GM12878 (cell line): ENCODE measurements at regions not wholly inside any gene's neighbourhood (a gene's known extent, or its start where the extent isn't known, plus 50 kb on each side); places are given as distances from the start of the nearest gene placed in this dataset.

ENCODE experiments used
- ATAC-seq: fragments of 200-7000 bp; cut with Tn5 transposase; 3 replicates; pipeline ENCODE4 v1.9.1; 2020; ENCODE audit warnings: mild to moderate bottlenecking, moderate library complexity
- BruUV-seq: library from RNA; stranded (reverse); fragments of 400-500 nt; replicated peaks from 2 replicates; lab custom pipeline; 2021; lab: Mats Ljungman, UMichigan
- CTCF ChIA-PET: fragments of 300-600 bp; sonication (Branson Sonifier 250); formaldehyde crosslinking; extraction: SDS; loops from one replicate; lab custom pipeline; 2021; ENCODE audit warnings: inconsistent platforms; lab: Yijun Ruan, JAX
- POLR2A ChIA-PET: fragments of 350-600 bp; formaldehyde crosslinking; extraction: SDS; loops from one replicate; lab custom pipeline; 2021; ENCODE audit warnings: inconsistent platforms; lab: Charles Lee
- RAD21 ChIA-PET: fragments of 300-600 bp; sonication (Branson Sonifier 250); formaldehyde crosslinking; loops from one replicate; lab custom pipeline; 2023; ENCODE audit warnings: antibody characterized with exemption; ENCODE audit not compliant: unreplicated experiment; lab: Charles Lee
- SMC1A ChIA-PET: fragments of 300-600 bp; sonication (Branson Sonifier 250); formaldehyde crosslinking; loops from one replicate; lab custom pipeline; 2023; ENCODE audit not compliant: unreplicated experiment, uncharacterized antibody; lab: Charles Lee
- DNase-seq: peaks from one replicate; pipeline ENCODE4 v3.0.0-alpha.2; 2011; ENCODE audit warnings: low read depth, low spot score
- FAIRE-seq: peaks from 3 replicates; lab custom pipeline; 2011; peaks lifted over from hg19 to GRCh38; lab: Jason Lieb, UNC
- H2AFZ ChIP-seq: 2 replicates; pipeline ENCODE4 v1.6.0; 2011; ENCODE audit warnings: low read depth, low read length, control low read depth; ENCODE audit not compliant: control insufficient read depth
- H3K27ac ChIP-seq: 2 replicates; pipeline ENCODE4 v1.5.1; 2011; ENCODE audit warnings: control low read depth; ENCODE audit not compliant: control insufficient read depth, insufficient read depth
- H3K27me3 ChIP-seq, 2 experiments: replicated peaks in 1 of 2; 2 replicates each; pipeline versions ENCODE4 v1.6.0 to v1.6.1; 2011; ENCODE audit warnings: low read length in 1 of 2; ENCODE audit not compliant: control insufficient read depth in 2 of 2, insufficient read depth in 2 of 2
- H3K36me3 ChIP-seq, 2 experiments: 2 replicates each; pipeline ENCODE4 v1.5.1; 2011; ENCODE audit warnings: low read length in 1 of 2; ENCODE audit not compliant: control insufficient read depth in 2 of 2, insufficient read depth in 2 of 2
- H3K4me1 ChIP-seq: 2 replicates; pipeline ENCODE4 v1.6.1; 2011; ENCODE audit warnings: mild to moderate bottlenecking, low read length, moderate library complexity, mixed read lengths; ENCODE audit not compliant: control insufficient read depth, insufficient read depth
- H3K4me2 ChIP-seq: 2 replicates; pipeline ENCODE4 v1.6.0; 2011; ENCODE audit warnings: control low read depth; ENCODE audit not compliant: control insufficient read depth, insufficient read depth
- H3K4me3 ChIP-seq: fragments of 200-600 bp; sonication (generic); 2 replicates; pipeline ENCODE4 v1.5.1; 2016
- H3K79me2 ChIP-seq: 2 replicates; pipeline ENCODE4 v1.6.0; 2011; ENCODE audit warnings: low read length; ENCODE audit not compliant: control insufficient read depth, insufficient read depth
- H3K9ac ChIP-seq: 2 replicates; pipeline ENCODE4 v1.8.0; 2011; ENCODE audit warnings: low read length, control low read depth, mixed read lengths; ENCODE audit not compliant: control insufficient read depth, insufficient read depth
- H3K9me3 ChIP-seq: replicated peaks from 3 replicates; pipeline ENCODE4 v1.5.1; 2011; ENCODE audit warnings: mild to moderate bottlenecking, low read length; ENCODE audit not compliant: control insufficient read depth, insufficient read depth
- H4K20me1 ChIP-seq: 2 replicates; pipeline ENCODE4 v1.6.0; 2011; ENCODE audit not compliant: control insufficient read depth, insufficient read depth
- ASH2L ChIP-seq: fragments of 300-600, 200-600 bp; sonication (generic); IDR thresholded peaks from 2 replicates; pipeline ENCODE4 v1.6.1; 2017; ENCODE audit warnings: low read depth, mild to moderate bottlenecking, borderline replicate concordance
- ETV6 ChIP-seq, 2 experiments: fragments of 450-650 bp in 1 of 2; IDR thresholded peaks in 1 of 2; conservative IDR thresholded peaks in 1 of 2; 2 replicates each; pipeline ENCODE4 v1.6.1; 2014; ENCODE audit warnings: antibody characterized with exemption in 1 of 2, borderline replicate concordance in 1 of 2, low read depth in 1 of 2, mild to moderate bottlenecking in 1 of 2, moderate library complexity in 1 of 2
- FOS ChIP-seq: IDR thresholded peaks from 3 replicates; pipeline ENCODE4 v1.6.1; 2011; ENCODE audit warnings: borderline replicate concordance; ENCODE audit not compliant: insufficient read length; ENCODE audit errors: extremely low read depth
- HDAC2 ChIP-seq: fragments of 200-600 bp; sonication (generic); IDR thresholded peaks from 2 replicates; pipeline ENCODE4 v1.6.1; 2017
- MXI1 ChIP-seq: fragments of 150-350 bp; IDR thresholded peaks from 2 replicates; pipeline ENCODE4 v1.6.1; 2011; ENCODE audit warnings: low read depth, mild to moderate bottlenecking, inconsistent platforms, low read length, improper control_type of control experiment
- MYB ChIP-seq: fragments of 150-350 bp; IDR thresholded peaks from 2 replicates; pipeline ENCODE4 v1.6.1; 2014; ENCODE audit warnings: mild to moderate bottlenecking, low read depth, low read length, borderline replicate concordance
- POU2F2 ChIP-seq: IDR thresholded peaks from 3 replicates; pipeline ENCODE4 v1.6.1; 2011; ENCODE audit warnings: low read depth, mild to moderate bottlenecking, low read length, borderline replicate concordance
- TCF3 ChIP-seq: IDR thresholded peaks from 2 replicates; pipeline ENCODE4 v1.6.1; 2012; ENCODE audit warnings: low read depth, mild to moderate bottlenecking, low read length, borderline replicate concordance; ENCODE audit not compliant: insufficient read depth
- TCF7 ChIP-seq: IDR thresholded peaks from 2 replicates; pipeline ENCODE4 v1.6.1; 2014; ENCODE audit warnings: antibody characterized with exemption, borderline replicate concordance
- ZNF622 ChIP-seq: fragments of 450-650 bp; IDR thresholded peaks from 2 replicates; pipeline ENCODE4 v1.6.1; 2017; ENCODE audit warnings: mild to moderate bottlenecking, inconsistent platforms
- WGBS: methylation state at CpG from one replicate; pipeline ENCODE4 v1.1.6; 2016; ENCODE audit warnings: low lambda C conversion rate; ENCODE audit not compliant: insufficient replicate concordance, insufficient coverage; ENCODE audit errors: missing lambda C conversion rate; 5-methylcytosine and 5-hydroxymethylcytosine counted together
- in situ Hi-C: fragments of 300-500 bp; cut with MboI; formaldehyde crosslinking; loops from 9 replicates; pipeline ENCODE4 v1.14.3; 2018; ENCODE audit warnings: mixed read lengths
- intact Hi-C: fragments of 100-400 bp; cut with micrococcal nuclease; formaldehyde crosslinking; loops from one replicate; pipeline ENCODE4 v1.14.2; 2022; ENCODE audit not compliant: unreplicated experiment
- TF ChIP-seq, protein P1 (sequence below): fragments of 450-650 bp; formaldehyde crosslinking; IDR thresholded peaks from 2 replicates; pipeline ENCODE4 v1.4.0; 2022; ENCODE audit warnings: mild to moderate bottlenecking, moderate library complexity
- TF ChIP-seq, protein P2 (sequence below): fragments of 450-650 bp; IDR thresholded peaks from 2 replicates; pipeline ENCODE4 v1.6.1; 2017; ENCODE audit warnings: borderline replicate concordance
- TF ChIP-seq, protein P3 (sequence below): fragments of 450-650 bp; IDR thresholded peaks from 2 replicates; pipeline ENCODE4 v1.6.1; 2016; ENCODE audit warnings: mild to moderate bottlenecking
- TF ChIP-seq, protein P4 (sequence below): fragments of 450-650 bp; IDR thresholded peaks from 2 replicates; pipeline ENCODE4 v1.6.1; 2014; ENCODE audit warnings: mild to moderate bottlenecking

DNA sequence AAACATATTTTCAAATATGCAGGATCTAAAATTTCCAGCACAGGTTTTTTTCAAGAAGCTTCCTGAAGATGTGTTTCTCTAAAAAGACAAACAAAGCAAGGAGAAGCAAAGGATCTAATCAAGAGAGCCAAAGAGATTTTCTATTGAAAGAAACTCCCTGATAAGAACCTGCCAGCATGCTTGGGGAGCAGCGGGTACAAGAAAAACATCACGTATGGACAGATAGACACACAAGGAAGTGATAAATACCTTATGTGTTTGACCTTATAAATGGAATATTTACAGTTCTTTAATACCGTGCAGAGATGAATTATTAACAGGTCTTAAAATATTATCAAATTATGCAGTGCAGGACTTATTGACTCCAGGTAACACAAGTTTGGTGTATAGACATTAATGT lies 562.1 kb downstream of the DACH1 start:
- Histone ChIP-seq H3K79me2 (no peaks in the 10 kb centered on the region), H4K20me1 (no peaks in the 10 kb centered on the region), H3K9ac (no peak overlapping the region), H2AFZ (no peak overlapping the region), H3K4me3 (no peak overlapping the region), H3K4me1 (no peaks in the 10 kb centered on the region), H3K27me3 (no peaks in the 10 kb centered on the region), H3K4me2 (no peak overlapping the region), H3K27ac (no peak overlapping the region), H3K9me3 (no peaks in the 10 kb centered on the region), H3K36me3 (no peaks in the 10 kb centered on the region)
- WGBS = 94% methylated on average over 3 of the region's 3 CpGs
- ChIA-PET RAD21 (no interaction called here), POLR2A (no interaction called here), CTCF (no interaction called here), SMC1A (no interaction called here)
- no peak for FAIRE-seq
- no peak for ATAC-seq
- in situ Hi-C loops (no loop called here), intact Hi-C loops (no loop called here)
- BruUV-seq = no TSS peak
- no peak for DNase-seq
- TF ChIP-seq ZNF622 (no peak), ETV6 (conservative IDR thresholded peaks at IDR 0.05 in 1 of 2, IDR thresholded peaks at IDR 0.05 in 1 of 2; ENCODE audit: borderline replicate concordance in 1 of 2, low read depth in 1 of 2) (no peak), TCF7 (no peak), TCF3 (no peak), MXI1 (no peak), HDAC2 (no peak), MYB (no peak), POU2F2 (no peak), ASH2L (no peak), FOS (no peak)
- TF ChIP-seq, protein P1, sequence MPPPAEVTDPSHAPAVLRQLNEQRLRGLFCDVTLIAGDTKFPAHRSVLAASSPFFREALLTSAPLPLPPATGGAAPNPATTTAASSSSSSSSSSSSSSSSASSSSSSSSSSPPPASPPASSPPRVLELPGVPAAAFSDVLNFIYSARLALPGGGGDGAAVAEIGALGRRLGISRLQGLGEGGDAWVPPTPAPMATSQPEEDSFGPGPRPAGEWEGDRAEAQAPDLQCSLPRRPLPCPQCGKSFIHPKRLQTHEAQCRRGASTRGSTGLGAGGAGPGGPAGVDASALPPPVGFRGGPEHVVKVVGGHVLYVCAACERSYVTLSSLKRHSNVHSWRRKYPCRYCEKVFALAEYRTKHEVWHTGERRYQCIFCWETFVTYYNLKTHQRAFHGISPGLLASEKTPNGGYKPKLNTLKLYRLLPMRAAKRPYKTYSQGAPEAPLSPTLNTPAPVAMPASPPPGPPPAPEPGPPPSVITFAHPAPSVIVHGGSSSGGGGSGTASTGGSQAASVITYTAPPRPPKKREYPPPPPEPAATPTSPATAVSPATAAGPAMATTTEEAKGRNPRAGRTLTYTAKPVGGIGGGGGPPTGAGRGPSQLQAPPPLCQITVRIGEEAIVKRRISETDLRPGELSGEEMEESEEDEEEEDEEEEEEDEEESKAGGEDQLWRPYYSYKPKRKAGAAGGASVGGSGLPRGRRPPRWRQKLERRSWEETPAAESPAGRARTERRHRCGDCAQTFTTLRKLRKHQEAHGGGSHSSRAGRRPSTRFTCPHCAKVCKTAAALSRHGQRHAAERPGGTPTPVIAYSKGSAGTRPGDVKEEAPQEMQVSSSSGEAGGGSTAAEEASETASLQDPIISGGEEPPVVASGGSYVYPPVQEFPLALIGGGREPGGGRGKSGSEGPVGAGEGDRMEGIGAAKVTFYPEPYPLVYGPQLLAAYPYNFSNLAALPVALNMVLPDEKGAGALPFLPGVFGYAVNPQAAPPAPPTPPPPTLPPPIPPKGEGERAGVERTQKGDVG (CRISPR knock-in tag) = no peak
- TF ChIP-seq, protein P2, sequence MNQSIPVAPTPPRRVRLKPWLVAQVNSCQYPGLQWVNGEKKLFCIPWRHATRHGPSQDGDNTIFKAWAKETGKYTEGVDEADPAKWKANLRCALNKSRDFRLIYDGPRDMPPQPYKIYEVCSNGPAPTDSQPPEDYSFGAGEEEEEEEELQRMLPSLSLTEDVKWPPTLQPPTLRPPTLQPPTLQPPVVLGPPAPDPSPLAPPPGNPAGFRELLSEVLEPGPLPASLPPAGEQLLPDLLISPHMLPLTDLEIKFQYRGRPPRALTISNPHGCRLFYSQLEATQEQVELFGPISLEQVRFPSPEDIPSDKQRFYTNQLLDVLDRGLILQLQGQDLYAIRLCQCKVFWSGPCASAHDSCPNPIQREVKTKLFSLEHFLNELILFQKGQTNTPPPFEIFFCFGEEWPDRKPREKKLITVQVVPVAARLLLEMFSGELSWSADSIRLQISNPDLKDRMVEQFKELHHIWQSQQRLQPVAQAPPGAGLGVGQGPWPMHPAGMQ = no peak
- TF ChIP-seq, protein P3, sequence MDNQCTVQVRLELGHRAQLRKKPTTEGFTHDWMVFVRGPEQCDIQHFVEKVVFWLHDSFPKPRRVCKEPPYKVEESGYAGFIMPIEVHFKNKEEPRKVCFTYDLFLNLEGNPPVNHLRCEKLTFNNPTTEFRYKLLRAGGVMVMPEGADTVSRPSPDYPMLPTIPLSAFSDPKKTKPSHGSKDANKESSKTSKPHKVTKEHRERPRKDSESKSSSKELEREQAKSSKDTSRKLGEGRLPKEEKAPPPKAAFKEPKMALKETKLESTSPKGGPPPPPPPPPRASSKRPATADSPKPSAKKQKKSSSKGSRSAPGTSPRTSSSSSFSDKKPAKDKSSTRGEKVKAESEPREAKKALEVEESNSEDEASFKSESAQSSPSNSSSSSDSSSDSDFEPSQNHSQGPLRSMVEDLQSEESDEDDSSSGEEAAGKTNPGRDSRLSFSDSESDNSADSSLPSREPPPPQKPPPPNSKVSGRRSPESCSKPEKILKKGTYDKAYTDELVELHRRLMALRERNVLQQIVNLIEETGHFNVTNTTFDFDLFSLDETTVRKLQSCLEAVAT = no peak
- TF ChIP-seq, protein P4, sequence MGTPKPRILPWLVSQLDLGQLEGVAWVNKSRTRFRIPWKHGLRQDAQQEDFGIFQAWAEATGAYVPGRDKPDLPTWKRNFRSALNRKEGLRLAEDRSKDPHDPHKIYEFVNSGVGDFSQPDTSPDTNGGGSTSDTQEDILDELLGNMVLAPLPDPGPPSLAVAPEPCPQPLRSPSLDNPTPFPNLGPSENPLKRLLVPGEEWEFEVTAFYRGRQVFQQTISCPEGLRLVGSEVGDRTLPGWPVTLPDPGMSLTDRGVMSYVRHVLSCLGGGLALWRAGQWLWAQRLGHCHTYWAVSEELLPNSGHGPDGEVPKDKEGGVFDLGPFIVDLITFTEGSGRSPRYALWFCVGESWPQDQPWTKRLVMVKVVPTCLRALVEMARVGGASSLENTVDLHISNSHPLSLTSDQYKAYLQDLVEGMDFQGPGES = no peak
